ENCODE measurements at regions not wholly inside any gene's neighbourhood (a gene's known extent, or its start where the extent isn't known, plus 50 kb on each side); places are given as distances from the start of the nearest gene placed in this dataset.

DNA sequence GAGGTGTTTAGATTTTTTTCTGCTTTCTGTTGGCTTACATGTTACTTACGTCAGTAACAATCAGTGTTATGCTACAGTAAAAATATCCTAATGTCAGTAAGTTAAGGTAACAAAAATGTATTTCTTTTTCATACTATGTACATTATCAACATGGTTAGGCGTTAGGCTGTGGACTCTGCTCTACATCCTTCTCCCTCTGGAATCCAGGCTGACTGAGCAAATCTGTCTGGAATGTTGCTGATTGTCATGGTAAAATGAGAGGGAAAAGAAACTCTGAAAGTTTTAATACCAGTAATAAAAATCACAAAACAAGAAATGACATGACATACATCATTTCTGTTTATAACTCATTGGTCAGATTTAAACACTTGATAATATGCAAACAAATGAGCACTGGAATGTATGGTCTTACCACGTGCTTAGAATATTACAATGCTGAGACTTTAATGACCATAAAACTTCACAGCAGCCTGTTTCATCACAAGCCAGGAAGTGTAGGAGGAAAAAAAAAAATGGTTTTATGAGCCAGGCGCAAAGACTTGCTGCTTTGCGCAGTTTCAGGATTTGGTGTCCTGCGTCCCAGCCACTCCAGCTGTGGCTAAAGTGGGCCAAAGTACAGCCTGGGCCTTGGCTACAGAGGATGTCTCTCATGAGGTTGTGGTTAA lies 252.4 kb downstream of the FSIP2 start:
- DNase-seq: no peak

DNA sequence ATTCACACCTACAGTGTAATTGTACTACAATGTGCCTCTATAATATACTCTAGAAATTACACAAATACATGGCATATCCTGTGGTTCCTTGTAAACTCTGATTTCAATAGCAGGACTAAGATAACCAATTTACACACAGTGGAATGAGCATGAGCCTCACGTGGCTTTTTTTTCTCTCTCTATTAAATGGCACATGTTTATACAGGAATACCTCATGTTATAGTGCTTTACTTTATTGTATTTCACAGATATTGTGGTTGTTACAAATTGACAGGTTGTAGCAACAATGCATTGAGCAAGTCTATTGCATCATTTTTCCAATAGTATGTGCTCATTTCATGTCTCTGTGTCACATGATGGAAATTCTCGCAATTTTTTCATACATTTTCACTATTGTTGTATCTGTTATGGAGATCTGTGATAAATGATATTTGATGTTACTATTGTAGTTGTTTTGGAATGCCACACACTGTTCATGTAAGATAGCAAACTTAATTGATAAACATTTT lies 260.0 kb downstream of the FSIP2 start:
- DNase-seq: peak; percentile 0 to 1

- DNase-seq: no peak
Observed at GRCh38 chr2:186009341-186009740, 270.7 kb downstream of the FSIP2 start.

DNA sequence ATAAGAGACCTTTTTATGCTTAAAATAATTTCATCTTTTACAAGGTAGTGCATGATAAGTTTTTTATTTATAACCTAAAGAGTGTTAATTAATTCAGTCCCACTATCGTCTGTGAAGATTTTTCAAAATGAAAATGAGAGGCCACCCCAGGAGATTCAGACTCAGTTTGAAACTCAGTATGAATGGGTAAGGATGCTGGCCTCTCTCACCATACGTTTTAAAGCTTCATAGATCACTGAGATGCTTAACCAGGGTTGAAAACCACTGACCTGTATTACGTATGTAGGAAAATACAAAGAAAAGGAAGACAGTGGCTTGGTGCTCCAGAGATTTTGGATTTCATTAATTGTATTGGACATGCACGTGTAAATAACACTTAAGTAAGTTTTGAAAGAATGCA lies 278.7 kb downstream of the FSIP2 start:
- DNase-seq: no peak

DNA sequence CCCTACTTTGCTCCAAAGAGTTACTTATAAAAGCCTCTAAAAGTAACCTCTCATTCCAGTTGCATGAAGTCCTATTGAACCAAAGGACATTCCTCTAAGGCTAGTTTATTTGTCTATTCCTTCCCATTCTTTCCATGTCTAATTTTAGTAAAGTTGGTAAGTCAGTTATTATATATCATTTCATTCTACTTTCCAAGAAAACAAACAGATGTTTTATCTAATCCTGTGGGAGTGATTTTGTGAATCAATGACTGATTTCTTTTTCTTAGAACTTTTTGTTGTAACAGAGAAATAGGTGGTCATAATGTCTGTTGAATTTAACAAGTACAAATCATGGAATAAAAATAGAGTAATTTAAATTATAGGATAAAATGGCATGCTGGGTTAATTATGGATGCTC lies 286.3 kb downstream of the FSIP2 start:
- no peak for DNase-seq

DNA sequence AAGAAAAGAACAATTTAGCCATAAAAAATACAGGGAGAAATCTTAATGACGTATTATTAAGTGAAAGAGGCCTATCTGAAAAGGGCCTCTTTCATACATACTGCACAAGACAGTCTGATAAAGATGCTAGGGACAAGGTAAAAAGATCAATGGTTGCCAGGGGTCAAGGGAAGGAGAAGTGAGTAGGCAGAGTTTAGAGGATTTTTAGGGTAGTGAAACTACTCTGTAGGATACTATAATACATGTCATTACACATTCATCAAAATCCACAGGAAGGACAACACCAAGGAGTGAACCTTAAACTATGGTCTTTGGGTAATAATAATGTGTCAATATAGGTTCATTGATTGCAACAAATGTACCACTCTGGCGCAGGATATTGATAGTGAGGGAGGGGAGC lies 289.3 kb downstream of the FSIP2 start:
- no peak for DNase-seq

- DNase-seq: no peak
Observed at GRCh38 chr2:186031229-186031628, 292.6 kb downstream of the FSIP2 start.

- peak in 1 of 2 donors; percentile 2 for DNase-seq
Observed at GRCh38 chr2:186032102-186032738, 293.6 kb downstream of the FSIP2 start.

GRCh38 chr2:186032930-186033329 lies 294.3 kb downstream of the FSIP2 start:
- no peak for DNase-seq

GRCh38 chr2:186033541-186033940 lies 294.9 kb downstream of the FSIP2 start:
- no peak for DNase-seq

DNA sequence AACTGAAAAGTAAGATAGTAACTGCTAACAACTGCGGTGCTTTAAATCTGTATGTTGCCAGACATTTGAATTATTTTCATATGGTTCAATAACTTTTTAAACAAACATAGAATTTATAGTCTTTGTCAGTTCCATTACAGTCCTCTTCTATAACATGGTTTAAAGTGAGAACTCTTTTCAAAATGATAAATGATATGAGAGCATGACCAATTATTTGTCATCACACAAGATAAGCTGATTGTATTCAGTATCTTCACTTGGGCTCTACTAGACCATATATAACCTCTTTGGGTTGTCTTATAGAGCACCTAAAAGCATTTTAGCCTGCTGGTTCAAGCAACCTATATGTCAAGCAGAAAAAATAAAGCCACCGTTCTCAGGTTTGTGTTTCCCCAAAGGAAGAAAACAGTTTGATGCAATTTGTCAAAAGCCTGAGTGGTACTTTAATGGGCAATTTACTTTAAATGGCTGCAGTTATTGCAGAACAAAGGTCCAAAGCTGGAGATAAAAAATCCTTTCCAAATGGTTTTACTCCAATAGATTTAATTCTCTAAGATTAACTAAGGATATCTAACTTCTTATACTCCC lies 298.4 kb downstream of the FSIP2 start:
- DNase-seq: no peak

DNA sequence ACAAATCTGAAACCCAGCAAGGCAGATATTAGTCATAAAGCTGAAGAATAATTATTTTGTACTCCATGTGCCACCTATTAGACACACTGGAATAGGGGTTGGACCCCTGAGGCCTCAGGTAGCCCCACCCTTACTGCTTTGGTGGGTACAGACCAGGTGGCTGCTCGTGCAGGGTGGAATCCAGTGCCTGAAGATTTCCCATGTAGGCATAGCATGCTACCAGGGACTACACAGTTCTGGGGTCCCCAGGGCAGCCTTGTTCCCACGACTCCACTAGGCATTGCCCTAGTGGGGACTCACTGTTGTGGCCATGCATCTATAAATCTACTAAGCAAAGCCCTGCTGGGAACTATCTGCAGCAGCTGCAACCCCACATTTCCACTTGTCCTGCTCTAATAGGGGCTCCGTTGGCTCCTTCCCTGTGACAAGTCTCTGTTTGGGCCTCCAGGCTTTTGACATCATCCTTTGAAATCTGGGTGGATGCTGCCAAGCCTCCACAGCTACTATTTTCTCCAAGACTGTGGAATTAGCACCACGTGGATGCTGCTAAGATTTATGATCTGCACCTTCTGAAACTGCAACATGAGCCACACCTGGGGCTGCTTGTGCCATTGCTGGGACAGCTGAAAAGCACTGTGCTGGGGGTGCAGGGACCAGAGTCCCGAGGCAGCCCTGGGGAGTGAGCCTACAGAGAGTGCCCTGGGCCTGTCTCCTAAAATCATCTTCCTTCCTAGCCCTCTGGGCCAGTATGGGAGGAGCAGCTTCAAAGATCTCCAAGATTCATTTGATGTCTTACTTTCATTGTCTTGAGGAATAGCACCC lies 303.8 kb downstream of the FSIP2 start:
- no peak for DNase-seq

DNA sequence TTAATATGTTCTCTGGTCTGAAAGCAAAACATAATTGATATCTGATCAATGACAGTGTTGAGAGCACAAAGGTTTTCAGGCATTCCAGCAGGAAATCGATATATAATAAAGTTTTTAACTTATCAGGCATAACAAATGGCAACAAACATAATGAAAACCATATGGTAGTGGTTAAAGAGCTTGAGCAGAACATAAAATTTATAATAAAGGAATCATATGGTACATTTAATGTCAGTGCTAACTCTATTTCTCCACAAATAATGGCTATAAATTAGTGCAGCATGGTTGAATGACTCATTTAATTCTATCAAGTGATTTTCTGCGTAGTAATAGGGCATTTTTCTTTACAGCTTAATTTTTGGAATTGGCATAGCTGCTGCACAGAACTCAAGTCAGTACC lies 306.2 kb downstream of the FSIP2 start:
- DNase-seq: no peak

DNA sequence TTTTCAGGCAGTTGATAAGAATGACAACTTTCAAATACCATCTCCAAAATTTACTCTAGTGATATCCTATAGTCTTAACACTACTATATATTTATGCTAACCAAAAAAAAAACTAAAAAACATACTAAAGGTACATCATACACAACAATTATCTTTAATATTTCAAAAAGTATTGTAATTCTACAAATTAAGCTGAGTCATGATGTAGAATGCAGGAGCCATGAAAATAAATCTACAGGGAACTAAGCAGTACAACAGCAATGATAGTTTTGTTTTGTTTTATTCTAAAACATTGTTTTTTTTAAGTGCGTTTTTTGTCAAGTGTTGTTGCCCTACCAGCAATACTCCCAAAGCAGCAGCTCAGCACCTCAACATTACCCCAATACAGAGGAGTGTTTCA lies 314.3 kb downstream of the FSIP2 start:
- DNase-seq: no peak

DNA sequence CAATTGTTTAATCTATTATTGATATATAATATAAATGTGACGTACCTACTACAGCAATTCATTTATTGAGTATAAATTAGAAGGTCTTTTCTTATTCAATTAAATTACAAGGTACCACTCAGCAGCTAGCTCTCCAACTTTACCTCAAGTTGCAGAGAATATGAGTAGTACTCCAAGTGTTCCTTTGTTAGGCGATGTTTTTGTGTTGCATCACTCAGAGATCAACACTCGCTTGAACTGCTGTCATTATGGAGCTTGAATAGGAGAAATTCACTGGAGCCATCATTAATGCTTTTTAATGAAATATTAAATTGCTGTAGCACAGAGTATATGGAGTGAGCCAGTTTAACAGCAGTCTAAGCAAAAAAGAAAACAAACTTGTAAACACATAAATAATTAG lies 320.0 kb downstream of the FSIP2 start:
- no peak for DNase-seq

DNA sequence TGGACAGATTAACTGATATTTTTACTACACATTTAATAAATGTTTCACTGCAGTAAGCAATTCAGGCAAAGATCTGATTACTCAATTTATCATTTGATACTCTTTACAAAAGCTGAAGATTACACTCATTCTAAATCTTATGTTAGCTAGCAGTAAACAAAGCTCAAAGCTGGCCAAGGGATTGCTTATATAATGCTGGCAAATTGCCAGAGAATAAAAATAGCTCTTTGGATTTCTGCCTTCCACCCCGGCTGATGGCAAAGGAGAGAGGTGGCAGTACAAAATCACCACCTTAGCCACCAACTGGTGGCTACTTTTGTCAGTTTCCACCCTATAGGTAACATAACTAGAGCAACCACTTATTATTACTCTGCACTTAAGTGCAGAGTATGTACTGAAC lies 320.5 kb downstream of the FSIP2 start:
- no peak for DNase-seq

- no peak for DNase-seq
Observed at GRCh38 chr2:186060744-186061440, 322.3 kb downstream of the FSIP2 start.

GRCh38 chr2:186064507-186064906 lies 325.9 kb downstream of the FSIP2 start:
- DNase-seq: no peak

- DNase-seq: no peak
Observed at GRCh38 chr2:186065491-186065890, 326.9 kb downstream of the FSIP2 start.

- DNase-seq: no peak
Observed at GRCh38 chr2:186068139-186068801, 329.7 kb downstream of the FSIP2 start.

DNA sequence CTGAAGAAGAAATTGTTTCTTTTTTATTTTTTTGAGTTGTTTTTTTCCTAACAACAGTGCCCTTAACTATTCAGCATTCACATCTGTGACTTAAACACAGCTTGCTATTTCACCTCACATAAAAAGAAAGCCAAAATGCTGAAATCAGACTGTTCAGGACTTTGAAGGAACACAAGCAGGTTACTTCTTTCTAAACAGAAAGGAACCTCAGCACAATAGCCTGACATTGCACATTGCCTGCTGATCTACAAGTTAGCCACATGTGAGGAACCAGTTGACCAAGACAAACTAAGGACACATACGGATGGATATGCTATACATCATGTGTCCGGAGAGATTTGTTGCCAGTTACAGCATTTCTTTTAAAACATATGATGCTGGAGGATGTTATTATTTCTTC lies 331.1 kb downstream of the FSIP2 start:
- DNase-seq: no peak

DNA sequence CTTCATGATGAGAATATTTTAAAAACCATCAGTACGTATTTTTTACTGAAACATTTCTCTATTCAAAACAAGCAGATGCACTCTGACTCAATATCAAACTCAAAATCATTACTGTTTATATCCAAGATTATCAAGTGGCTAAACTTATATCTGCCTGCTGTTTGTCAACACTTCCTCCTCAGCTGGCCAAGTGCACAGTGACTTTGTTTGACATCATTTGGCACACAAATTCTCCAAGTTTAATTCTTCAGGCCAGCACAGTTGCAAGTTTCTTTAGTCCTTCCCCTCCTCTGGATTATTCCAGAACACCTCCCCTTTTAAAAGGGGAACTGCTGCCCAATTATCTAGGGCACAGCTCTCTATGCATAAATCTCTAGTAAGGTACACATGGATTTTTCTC lies 346.6 kb downstream of the FSIP2 start:
- DNase-seq: no peak
